ENCODE measurements at regions not wholly inside any gene's neighbourhood (a gene's known extent, or its start where the extent isn't known, plus 50 kb on each side); places are given as distances from the start of the nearest gene placed in this dataset.

- FAIRE-seq (no peak), DNase-seq (ENCODE audit: low spot score in 2 of 2) (no peak)
Measured at GRCh38 chr11:112724496-112724790, 236.8 kb upstream of the NCAM1 start.

GRCh38 chr11:112725636-112726035 lies 235.6 kb upstream of the NCAM1 start:
- no peak for FAIRE-seq

GRCh38 chr11:112727341-112727841 lies 233.8 kb upstream of the NCAM1 start:
- DNase-seq (ENCODE audit: low spot score in 2 of 2) (no peak), FAIRE-seq (no peak)

More at GRCh38 chr11:112725636-112726035, 235.6 kb upstream of the NCAM1 start:
- no peak for DNase-seq (ENCODE audit: low spot score in 2 of 2)

- DNase-seq (ENCODE audit: low spot score in 2 of 2) (no peak), FAIRE-seq (no peak)
Measured at GRCh38 chr11:112728288-112728687, 232.9 kb upstream of the NCAM1 start.

- DNase-seq (ENCODE audit: low spot score in 2 of 2) (no peak), FAIRE-seq (no peak)
Measured at GRCh38 chr11:112728716-112729115, 232.5 kb upstream of the NCAM1 start.

GRCh38 chr11:112730591-112730990 lies 230.6 kb upstream of the NCAM1 start:
- DNase-seq (ENCODE audit: low spot score in 2 of 2) (no peak), FAIRE-seq (no peak)

GRCh38 chr11:112731538-112731937 lies 229.7 kb upstream of the NCAM1 start:
- FAIRE-seq, result no peak
- no peak for DNase-seq (ENCODE audit: low spot score in 2 of 2)

GRCh38 chr11:112732031-112732430 lies 229.2 kb upstream of the NCAM1 start:
- FAIRE-seq, result no peak
- no peak for DNase-seq (ENCODE audit: low spot score in 2 of 2)

- no peak for DNase-seq (ENCODE audit: low spot score in 2 of 2)
- FAIRE-seq, result no peak
Measured at GRCh38 chr11:112734207-112734606, 227.0 kb upstream of the NCAM1 start.

- no peak for FAIRE-seq
- DNase-seq (ENCODE audit: low spot score in 2 of 2), result no peak
Measured at GRCh38 chr11:112735470-112735869, 225.8 kb upstream of the NCAM1 start.

GRCh38 chr11:112744041-112744440 lies 217.2 kb upstream of the NCAM1 start:
- no peak for DNase-seq (ENCODE audit: low spot score in 2 of 2)
- no peak for FAIRE-seq

GRCh38 chr11:112745973-112746372 lies 215.2 kb upstream of the NCAM1 start:
- FAIRE-seq, result no peak
- no peak for DNase-seq (ENCODE audit: low spot score in 2 of 2)

GRCh38 chr11:112748252-112748651 lies 213.0 kb upstream of the NCAM1 start:
- FAIRE-seq, result no peak
- DNase-seq (ENCODE audit: low spot score in 2 of 2), result no peak

GRCh38 chr11:112748713-112749543 lies 212.3 kb upstream of the NCAM1 start:
- DNase-seq (ENCODE audit: low spot score in 2 of 2) (peak in 1 of 2 donors; percentile 28), FAIRE-seq (no peak)

GRCh38 chr11:112751329-112751728 lies 209.9 kb upstream of the NCAM1 start:
- DNase-seq (ENCODE audit: low spot score in 2 of 2), result no peak
- FAIRE-seq, result no peak

- no peak for DNase-seq (ENCODE audit: low spot score in 2 of 2)
- FAIRE-seq, result no peak
Measured at GRCh38 chr11:112751772-112752171, 209.4 kb upstream of the NCAM1 start.

GRCh38 chr11:112752563-112752962 lies 208.7 kb upstream of the NCAM1 start:
- DNase-seq (ENCODE audit: low spot score in 2 of 2), result no peak
- FAIRE-seq, result no peak

- DNase-seq (ENCODE audit: low spot score in 2 of 2) (no peak), FAIRE-seq (no peak)
Measured at GRCh38 chr11:112753706-112754105, 207.5 kb upstream of the NCAM1 start.

- DNase-seq (ENCODE audit: low spot score in 2 of 2) (no peak), FAIRE-seq (no peak)
Measured at GRCh38 chr11:112759418-112759817, 201.8 kb upstream of the NCAM1 start.

- FAIRE-seq, result no peak
- DNase-seq (ENCODE audit: low spot score in 2 of 2), result no peak
Measured at GRCh38 chr11:112760396-112761059, 200.7 kb upstream of the NCAM1 start.

GRCh38 chr11:112761911-112762706 lies 199.1 kb upstream of the NCAM1 start:
- FAIRE-seq (no peak), DNase-seq (ENCODE audit: low spot score in 2 of 2) (no peak)
